Activated T-cell treated with anti-CD3 and anti-CD28 coated beads, Interleukin-2, amount 50 U/mL, for 4 hours (primary cell): ENCODE measurements at regions not wholly inside any gene's neighbourhood (a gene's known extent, or its start where the extent isn't known, plus 50 kb on each side); places are given as distances from the start of the nearest gene placed in this dataset.

ENCODE experiments used
- ATAC-seq, 2 donors: fragments of 200-7000 bp; cut with Tn5 transposase; one replicate each; pipeline ENCODE4 v1.10.0; 2021
- DNase-seq: peaks from one replicate; pipeline ENCODE4 v3.0.0-alpha.2; 2020
- H3K27me3 Mint-ChIP-seq: one replicate; pipeline ENCODE4 v1.8.0; 2021; ENCODE audit warnings: low read depth, mixed read lengths
- H3K36me3 Mint-ChIP-seq: one replicate; pipeline ENCODE4 v1.8.0; 2022; ENCODE audit warnings: mixed read lengths; ENCODE audit not compliant: insufficient read depth
- H3K4me1 Mint-ChIP-seq: one replicate; pipeline ENCODE4 v1.8.0; 2021; ENCODE audit warnings: low read depth, mixed read lengths
- H3K4me3 Mint-ChIP-seq: one replicate; pipeline ENCODE4 v1.8.0; 2021; ENCODE audit warnings: mild to moderate bottlenecking, moderate library complexity, mixed read lengths
- H3K9me3 Mint-ChIP-seq: one replicate; pipeline ENCODE4 v1.8.0; 2021; ENCODE audit warnings: mixed read lengths

- ATAC-seq: no peak
- no peak overlapping the region for H3K4me3 Mint-ChIP-seq
Measured at GRCh38 chr6:113651120-113651519, 206.0 kb upstream of the MARCKS start.

GRCh38 chr6:113651920-113652319 lies 205.2 kb upstream of the MARCKS start:
- Mint-ChIP-seq H3K36me3 (no peaks in the 10 kb centered on the region), H3K27me3 (peaks cover 6% of the 10 kb centered on the region), H3K4me1 (no peaks in the 10 kb centered on the region), H3K4me3 (no peak overlapping the region), H3K9me3 (no peaks in the 10 kb centered on the region)
- no peak for ATAC-seq
- DNase-seq: no peak

More at GRCh38 chr6:113651120-113651519, 206.0 kb upstream of the MARCKS start:
- Mint-ChIP-seq H3K9me3 (no peaks in the 10 kb centered on the region), H3K4me1 (no peaks in the 10 kb centered on the region), H3K27me3 (peaks cover 6% of the 10 kb centered on the region), H3K36me3 (no peaks in the 10 kb centered on the region)
- DNase-seq: no peak

- Mint-ChIP-seq H3K9me3 (no peaks in the 10 kb centered on the region), H3K27me3 (peaks cover 6% of the 10 kb centered on the region), H3K36me3 (no peaks in the 10 kb centered on the region), H3K4me3 (no peak overlapping the region), H3K4me1 (no peaks in the 10 kb centered on the region)
- DNase-seq (no peak), ATAC-seq (no peak)
Measured at GRCh38 chr6:113653275-113653674, 203.9 kb upstream of the MARCKS start.

GRCh38 chr6:113654396-113654795 lies 202.7 kb upstream of the MARCKS start:
- H3K4me1 Mint-ChIP-seq: no peaks in the 10 kb centered on the region
- H3K36me3 Mint-ChIP-seq: no peaks in the 10 kb centered on the region
- peaks cover 3% of the 10 kb centered on the region for H3K27me3 Mint-ChIP-seq
- DNase-seq (no peak), ATAC-seq (no peak)
- no peaks in the 10 kb centered on the region for H3K9me3 Mint-ChIP-seq
- no peak overlapping the region for H3K4me3 Mint-ChIP-seq

- Mint-ChIP-seq H3K27me3 (peaks cover 3% of the 10 kb centered on the region), H3K9me3 (no peaks in the 10 kb centered on the region), H3K4me3 (no peak overlapping the region), H3K36me3 (no peaks in the 10 kb centered on the region), H3K4me1 (no peaks in the 10 kb centered on the region)
- DNase-seq (no peak), ATAC-seq (no peak)
Measured at GRCh38 chr6:113655761-113656160, 201.4 kb upstream of the MARCKS start.

- Mint-ChIP-seq H3K27me3 (no peaks in the 10 kb centered on the region), H3K4me1 (no peaks in the 10 kb centered on the region), H3K4me3 (no peak overlapping the region), H3K36me3 (no peaks in the 10 kb centered on the region), H3K9me3 (no peaks in the 10 kb centered on the region)
- DNase-seq (no peak), ATAC-seq (no peak)
Measured at GRCh38 chr6:113659762-113660404, 197.3 kb upstream of the MARCKS start.

- ATAC-seq: no peak
- no peaks in the 10 kb centered on the region for H3K9me3 Mint-ChIP-seq
- H3K36me3 Mint-ChIP-seq: no peaks in the 10 kb centered on the region
- no peak for DNase-seq
- no peak overlapping the region for H3K4me3 Mint-ChIP-seq
- H3K4me1 Mint-ChIP-seq: no peaks in the 10 kb centered on the region
- H3K27me3 Mint-ChIP-seq: no peaks in the 10 kb centered on the region
Measured at GRCh38 chr6:113660819-113661218, 196.3 kb upstream of the MARCKS start.

- Mint-ChIP-seq H3K27me3 (no peaks in the 10 kb centered on the region), H3K4me1 (no peaks in the 10 kb centered on the region), H3K36me3 (no peaks in the 10 kb centered on the region), H3K4me3 (no peak overlapping the region), H3K9me3 (no peaks in the 10 kb centered on the region)
- ATAC-seq (no peak), DNase-seq (no peak)
Measured at GRCh38 chr6:113662093-113662665, 195.0 kb upstream of the MARCKS start.

- DNase-seq: no peak
- Mint-ChIP-seq H3K36me3 (no peaks in the 10 kb centered on the region), H3K9me3 (no peaks in the 10 kb centered on the region), H3K4me1 (no peaks in the 10 kb centered on the region), H3K4me3 (no peak overlapping the region), H3K27me3 (no peaks in the 10 kb centered on the region)
- no peak for ATAC-seq
Measured at GRCh38 chr6:113662688-113663333, 194.3 kb upstream of the MARCKS start.

- DNase-seq (no peak), ATAC-seq (no peak)
- Mint-ChIP-seq H3K4me1 (no peaks in the 10 kb centered on the region), H3K9me3 (no peaks in the 10 kb centered on the region), H3K36me3 (no peaks in the 10 kb centered on the region), H3K27me3 (no peaks in the 10 kb centered on the region), H3K4me3 (no peak overlapping the region)
Measured at GRCh38 chr6:113664909-113665308, 192.2 kb upstream of the MARCKS start.

GRCh38 chr6:113668641-113669408 lies 188.3 kb upstream of the MARCKS start:
- no peaks in the 10 kb centered on the region for H3K9me3 Mint-ChIP-seq
- ATAC-seq (no peak), DNase-seq (no peak)
- H3K4me3 Mint-ChIP-seq: no peak overlapping the region
- no peaks in the 10 kb centered on the region for H3K4me1 Mint-ChIP-seq
- no peaks in the 10 kb centered on the region for H3K36me3 Mint-ChIP-seq
- no peaks in the 10 kb centered on the region for H3K27me3 Mint-ChIP-seq

GRCh38 chr6:113669606-113670005 lies 187.5 kb upstream of the MARCKS start:
- DNase-seq (no peak), ATAC-seq (no peak)
- H3K4me1 Mint-ChIP-seq: no peaks in the 10 kb centered on the region
- no peaks in the 10 kb centered on the region for H3K9me3 Mint-ChIP-seq
- no peaks in the 10 kb centered on the region for H3K27me3 Mint-ChIP-seq
- H3K36me3 Mint-ChIP-seq: no peaks in the 10 kb centered on the region
- H3K4me3 Mint-ChIP-seq: no peak overlapping the region

- Mint-ChIP-seq H3K4me3 (no peak overlapping the region), H3K36me3 (no peaks in the 10 kb centered on the region), H3K27me3 (no peaks in the 10 kb centered on the region), H3K4me1 (no peaks in the 10 kb centered on the region), H3K9me3 (no peaks in the 10 kb centered on the region)
- DNase-seq (no peak), ATAC-seq (no peak)
Measured at GRCh38 chr6:113671421-113671820, 185.7 kb upstream of the MARCKS start.

GRCh38 chr6:113672491-113673149 lies 184.5 kb upstream of the MARCKS start:
- DNase-seq (no peak), ATAC-seq (no peak)
- no peak overlapping the region for H3K4me3 Mint-ChIP-seq

More at GRCh38 chr6:113672491-113673149, 184.5 kb upstream of the MARCKS start:
- H3K36me3 Mint-ChIP-seq: no peaks in the 10 kb centered on the region
- H3K9me3 Mint-ChIP-seq: no peaks in the 10 kb centered on the region
- H3K4me1 Mint-ChIP-seq: no peaks in the 10 kb centered on the region
- H3K27me3 Mint-ChIP-seq: no peaks in the 10 kb centered on the region
